ENCODE measurements at regions not wholly inside any gene's neighbourhood (a gene's known extent, or its start where the extent isn't known, plus 50 kb on each side); places are given as distances from the start of the nearest gene placed in this dataset.

DNA sequence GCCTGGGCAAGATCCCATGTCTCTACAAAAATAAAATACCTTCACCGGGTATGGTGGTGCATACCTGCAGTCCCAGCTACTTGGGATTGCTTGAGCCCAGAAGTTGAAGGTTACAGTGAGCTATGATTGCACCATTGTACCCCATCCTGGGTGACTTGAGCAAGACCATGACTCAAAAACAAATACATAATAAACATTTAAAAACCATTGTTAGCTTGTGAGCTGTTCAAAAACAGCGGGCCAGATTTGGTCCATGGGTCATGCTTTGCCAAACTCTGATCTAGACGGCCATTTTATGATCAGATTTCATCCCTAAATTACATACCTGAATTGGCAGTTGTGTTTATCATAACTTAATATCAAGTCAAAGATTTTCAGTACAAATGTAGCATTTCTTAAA is 76.0 kb upstream of the GPM6B start:
- WGBS, 5 donors = 90 to 99% (median 94%) methylated on average over 3 of the region's 3 CpGs
- no peak for TF ChIP-seq POLR2AphosphoS5 (IDR thresholded peaks at IDR 0.05)
- TF ChIP-seq, protein P1, sequence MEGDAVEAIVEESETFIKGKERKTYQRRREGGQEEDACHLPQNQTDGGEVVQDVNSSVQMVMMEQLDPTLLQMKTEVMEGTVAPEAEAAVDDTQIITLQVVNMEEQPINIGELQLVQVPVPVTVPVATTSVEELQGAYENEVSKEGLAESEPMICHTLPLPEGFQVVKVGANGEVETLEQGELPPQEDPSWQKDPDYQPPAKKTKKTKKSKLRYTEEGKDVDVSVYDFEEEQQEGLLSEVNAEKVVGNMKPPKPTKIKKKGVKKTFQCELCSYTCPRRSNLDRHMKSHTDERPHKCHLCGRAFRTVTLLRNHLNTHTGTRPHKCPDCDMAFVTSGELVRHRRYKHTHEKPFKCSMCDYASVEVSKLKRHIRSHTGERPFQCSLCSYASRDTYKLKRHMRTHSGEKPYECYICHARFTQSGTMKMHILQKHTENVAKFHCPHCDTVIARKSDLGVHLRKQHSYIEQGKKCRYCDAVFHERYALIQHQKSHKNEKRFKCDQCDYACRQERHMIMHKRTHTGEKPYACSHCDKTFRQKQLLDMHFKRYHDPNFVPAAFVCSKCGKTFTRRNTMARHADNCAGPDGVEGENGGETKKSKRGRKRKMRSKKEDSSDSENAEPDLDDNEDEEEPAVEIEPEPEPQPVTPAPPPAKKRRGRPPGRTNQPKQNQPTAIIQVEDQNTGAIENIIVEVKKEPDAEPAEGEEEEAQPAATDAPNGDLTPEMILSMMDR (IDR thresholded peaks at IDR 0.05 in 8 of 11, conservative IDR thresholded peaks at IDR 0.05 in 3 of 11) = no peak
- TF ChIP-seq POLR2A (IDR thresholded peaks at IDR 0.05) = no peak
- no peaks in the 10 kb centered on the region for H3K36me3 ChIP-seq
- intact Hi-C loops (cut with DNase I; ENCODE audit: low total_unique reads) = no loop called here
- peaks cover 0 to 16% (median 0%) of the 10 kb centered on the region in 7 donors for H3K27me3 ChIP-seq (replicated peaks in 1 of 7)
- H3K4me1 ChIP-seq = no peaks in the 10 kb centered on the region
- H3K27ac ChIP-seq = no peak overlapping the region
- H3K9me3 ChIP-seq = no peaks in the 10 kb centered on the region
- H3K4me3 ChIP-seq = no peak overlapping the region
- no peak for DNase-seq

DNA sequence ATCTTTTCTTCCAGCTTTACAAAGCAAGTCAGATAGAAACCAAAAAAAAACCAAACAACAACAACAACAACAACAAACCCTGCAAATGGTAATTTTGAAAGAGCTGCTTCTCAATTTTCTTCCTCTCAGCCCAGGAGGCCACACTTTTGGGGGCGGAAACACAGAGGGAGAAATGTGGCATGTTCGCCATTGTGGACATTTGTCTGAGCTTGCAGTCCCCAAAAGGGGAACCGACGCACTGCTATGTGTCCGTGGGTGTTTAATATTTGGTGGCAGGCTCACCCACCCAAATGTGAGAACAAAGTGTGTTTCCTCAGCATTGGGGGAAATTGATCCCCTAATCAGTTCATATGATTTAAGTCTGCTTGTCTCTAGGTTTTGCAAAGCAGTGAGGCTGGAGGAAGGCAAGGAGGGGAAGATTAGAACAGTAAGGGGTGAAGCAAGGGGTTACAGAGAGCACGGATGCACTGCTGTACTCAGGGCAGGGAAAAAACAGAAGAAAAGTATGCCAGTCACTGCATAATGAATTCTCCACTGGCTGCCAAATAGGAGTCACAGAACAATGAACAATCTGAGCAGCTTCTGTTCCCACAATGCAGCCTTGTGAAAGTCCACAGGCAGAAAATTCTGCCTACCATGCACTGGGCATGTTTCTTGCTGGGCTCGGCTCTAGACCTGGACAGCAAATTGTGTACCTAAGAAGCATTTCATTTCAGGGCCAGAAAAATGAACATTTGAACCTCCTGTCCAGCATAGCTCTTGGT is 74.7 kb upstream of the GPM6B start:
- DNase-seq = no peak
- TF ChIP-seq, protein P1 (IDR thresholded peaks at IDR 0.05 in 8 of 11, conservative IDR thresholded peaks at IDR 0.05 in 3 of 11) = no peak
- TF ChIP-seq POLR2A (IDR thresholded peaks at IDR 0.05) = no peak
- TF ChIP-seq POLR2AphosphoS5 (IDR thresholded peaks at IDR 0.05) = no peak
- 49 to 64% (median 61%) methylated on average over 6 to 7 of the region's 7 CpGs for WGBS, 5 donors
- Histone ChIP-seq H3K27ac (no peak overlapping the region), H3K4me3 (no peak overlapping the region), H3K36me3 (no peaks in the 10 kb centered on the region), H3K27me3 (replicated peaks in 1 of 7) (peaks cover 0 to 20% (median 0%) of the 10 kb centered on the region in 7 donors), H3K9me3 (no peaks in the 10 kb centered on the region), H3K4me1 (no peaks in the 10 kb centered on the region)
- intact Hi-C loops (cut with DNase I; ENCODE audit: low total_unique reads) = no loop called here

DNA sequence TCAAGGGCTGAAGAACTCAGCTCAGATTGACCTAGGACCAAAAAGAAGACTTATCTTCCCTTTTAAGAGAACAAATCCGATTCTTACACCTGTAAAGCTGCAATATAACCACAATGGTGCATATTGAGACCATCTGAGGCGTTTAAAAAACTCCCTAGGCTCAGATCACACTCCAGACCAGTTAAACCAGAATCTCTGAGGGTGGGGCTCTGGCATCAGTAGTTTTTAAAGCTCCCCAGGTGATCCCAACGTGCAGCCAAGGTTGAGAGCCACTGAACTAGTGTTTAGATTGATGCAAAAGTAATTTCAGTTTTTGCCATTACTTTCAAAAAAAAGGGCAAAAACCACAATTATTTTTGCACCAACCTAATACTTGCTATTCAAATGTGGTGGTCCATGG is 73.9 kb upstream of the GPM6B start:
- H3K27me3 ChIP-seq (replicated peaks in 1 of 7) = peaks cover 0 to 20% (median 0%) of the 10 kb centered on the region in 7 donors
- WGBS, 5 donors = 39 to 81% (median 63%) methylated on average over 3 of the region's 3 CpGs
- H3K4me3 ChIP-seq = no peak overlapping the region
- intact Hi-C loops (cut with DNase I; ENCODE audit: low total_unique reads) = no loop called here
- H3K4me1 ChIP-seq = no peaks in the 10 kb centered on the region
- H3K9me3 ChIP-seq = no peaks in the 10 kb centered on the region
- no peak overlapping the region for H3K27ac ChIP-seq
- TF ChIP-seq POLR2A (IDR thresholded peaks at IDR 0.05) (no peak), POLR2AphosphoS5 (IDR thresholded peaks at IDR 0.05) (no peak)
- TF ChIP-seq, protein P1 (IDR thresholded peaks at IDR 0.05 in 8 of 11, conservative IDR thresholded peaks at IDR 0.05 in 3 of 11) = no peak
- no peaks in the 10 kb centered on the region for H3K36me3 ChIP-seq
- no peak for DNase-seq

DNA sequence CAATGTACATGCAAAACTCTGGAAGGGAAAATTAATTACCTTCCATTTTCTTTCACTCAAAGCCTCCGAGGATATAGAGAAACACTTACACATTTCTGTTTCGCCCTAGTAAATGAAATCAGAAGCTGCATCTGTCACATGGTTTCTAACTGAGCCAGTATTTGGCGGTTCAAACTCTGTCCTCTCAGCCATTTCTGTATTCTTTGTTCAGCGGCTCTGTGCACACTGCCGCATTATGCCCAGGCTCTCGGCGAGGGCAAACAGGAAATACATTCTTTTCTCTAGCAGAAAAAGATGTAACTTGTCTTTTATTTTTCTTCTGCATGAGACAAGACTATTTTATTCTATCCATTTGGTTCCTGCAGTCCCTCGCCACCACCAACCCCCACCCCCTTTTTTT is 71.4 kb upstream of the GPM6B start:
- WGBS, 5 donors = 72 to 81% (median 77%) methylated on average over 8 of the region's 8 CpGs
- TF ChIP-seq POLR2AphosphoS5 (IDR thresholded peaks at IDR 0.05) (no peak), POLR2A (IDR thresholded peaks at IDR 0.05) (no peak)
- TF ChIP-seq, protein P1 (IDR thresholded peaks at IDR 0.05 in 8 of 11, conservative IDR thresholded peaks at IDR 0.05 in 3 of 11) = no peak
- Histone ChIP-seq H3K27me3 (replicated peaks in 1 of 7) (peaks cover 0 to 11% (median 0%) of the 10 kb centered on the region in 7 donors), H3K4me1 (no peaks in the 10 kb centered on the region), H3K36me3 (no peaks in the 10 kb centered on the region), H3K9me3 (no peaks in the 10 kb centered on the region), H3K4me3 (no peak overlapping the region), H3K27ac (no peak overlapping the region)
- intact Hi-C loops (cut with DNase I; ENCODE audit: low total_unique reads) = no loop called here
- no peak for DNase-seq

Measured in spleen (tissue), 11 donors.